ENCODE measurements at regions not wholly inside any gene's neighbourhood (a gene's known extent, or its start where the extent isn't known, plus 50 kb on each side); places are given as distances from the start of the nearest gene placed in this dataset.

DNA sequence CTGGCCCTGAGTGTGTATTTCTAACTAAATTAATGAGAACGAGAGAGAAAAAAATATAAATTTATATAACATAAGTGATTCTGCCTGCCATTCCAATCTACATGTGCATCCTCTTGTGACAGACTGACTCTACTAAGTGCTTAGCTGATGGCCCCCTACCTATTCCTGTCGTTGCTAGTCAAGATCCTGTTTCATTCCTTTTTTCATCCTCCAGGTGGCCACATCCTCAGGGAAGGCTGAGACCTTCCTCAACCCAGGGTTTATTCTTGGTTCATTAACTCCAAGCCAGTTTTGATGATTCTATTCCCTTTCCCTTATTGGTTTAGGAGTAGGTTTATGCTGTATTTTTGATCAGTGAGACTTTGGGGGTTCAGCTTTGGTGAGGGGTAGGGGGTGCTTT, 201.3 kb downstream of the C9orf152 start:
- Histone ChIP-seq H3K27me3 (ENCODE audit: control insufficient read depth, insufficient read depth, low read length) (no peaks in the 10 kb centered on the region), H3K9me3 (ENCODE audit: control insufficient read depth in 2 of 3, insufficient read depth in 1 of 3, low read length in 3 of 3) (no peaks in the 10 kb centered on the region), H3K36me3 (ENCODE audit: control insufficient read depth in 2 of 3, insufficient read depth in 3 of 3, low read length in 3 of 3) (no peaks in the 10 kb centered on the region), H3K9ac (ENCODE audit: low read length in 3 of 3) (no peak overlapping the region), H3K4me1 (ENCODE audit: control insufficient read depth in 2 of 3, insufficient read depth in 2 of 3, low read depth in 1 of 3, low read length in 3 of 3) (no peaks in the 10 kb centered on the region), H3K27ac (ENCODE audit: low read depth in 2 of 2, low read length in 2 of 2) (no peak overlapping the region), H3K4me3 (ENCODE audit: low read length in 3 of 3) (no peak overlapping the region)
- DNase-seq (no peak), FAIRE-seq (no peak)
- TF ChIP-seq, protein P1, sequence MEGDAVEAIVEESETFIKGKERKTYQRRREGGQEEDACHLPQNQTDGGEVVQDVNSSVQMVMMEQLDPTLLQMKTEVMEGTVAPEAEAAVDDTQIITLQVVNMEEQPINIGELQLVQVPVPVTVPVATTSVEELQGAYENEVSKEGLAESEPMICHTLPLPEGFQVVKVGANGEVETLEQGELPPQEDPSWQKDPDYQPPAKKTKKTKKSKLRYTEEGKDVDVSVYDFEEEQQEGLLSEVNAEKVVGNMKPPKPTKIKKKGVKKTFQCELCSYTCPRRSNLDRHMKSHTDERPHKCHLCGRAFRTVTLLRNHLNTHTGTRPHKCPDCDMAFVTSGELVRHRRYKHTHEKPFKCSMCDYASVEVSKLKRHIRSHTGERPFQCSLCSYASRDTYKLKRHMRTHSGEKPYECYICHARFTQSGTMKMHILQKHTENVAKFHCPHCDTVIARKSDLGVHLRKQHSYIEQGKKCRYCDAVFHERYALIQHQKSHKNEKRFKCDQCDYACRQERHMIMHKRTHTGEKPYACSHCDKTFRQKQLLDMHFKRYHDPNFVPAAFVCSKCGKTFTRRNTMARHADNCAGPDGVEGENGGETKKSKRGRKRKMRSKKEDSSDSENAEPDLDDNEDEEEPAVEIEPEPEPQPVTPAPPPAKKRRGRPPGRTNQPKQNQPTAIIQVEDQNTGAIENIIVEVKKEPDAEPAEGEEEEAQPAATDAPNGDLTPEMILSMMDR (IDR thresholded peaks at IDR 0.05; ENCODE audit: borderline replicate concordance, extremely low read depth, insufficient read depth), result no peak
- intact Hi-C loops (cut with DNase I), result no loop called here

- Histone ChIP-seq H3K9ac (ENCODE audit: low read length in 3 of 3) (no peak overlapping the region), H3K4me3 (ENCODE audit: low read length in 3 of 3) (no peak overlapping the region), H3K9me3 (ENCODE audit: control insufficient read depth in 2 of 3, insufficient read depth in 1 of 3, low read length in 3 of 3) (no peaks in the 10 kb centered on the region), H3K36me3 (ENCODE audit: control insufficient read depth in 2 of 3, insufficient read depth in 3 of 3, low read length in 3 of 3) (no peaks in the 10 kb centered on the region), H3K4me1 (ENCODE audit: control insufficient read depth in 2 of 3, insufficient read depth in 2 of 3, low read depth in 1 of 3, low read length in 3 of 3) (no peaks in the 10 kb centered on the region), H3K27ac (ENCODE audit: low read depth in 2 of 2, low read length in 2 of 2) (no peak overlapping the region), H3K27me3 (ENCODE audit: control insufficient read depth, insufficient read depth, low read length) (no peaks in the 10 kb centered on the region)
- intact Hi-C loops (cut with DNase I), result no loop called here
- no peak for DNase-seq
- FAIRE-seq, result no peak
- TF ChIP-seq, protein P1 (IDR thresholded peaks at IDR 0.05; ENCODE audit: borderline replicate concordance, extremely low read depth, insufficient read depth), result no peak
These were observed 200.3 kb downstream of the C9orf152 start for GRCh38 chr9:110007477-110008270.

GRCh38 chr9:110008663-110009062, 199.3 kb downstream of the C9orf152 start:
- DNase-seq, result no peak
- Histone ChIP-seq H3K4me1 (ENCODE audit: control insufficient read depth in 2 of 3, insufficient read depth in 2 of 3, low read depth in 1 of 3, low read length in 3 of 3) (no peaks in the 10 kb centered on the region), H3K27me3 (ENCODE audit: control insufficient read depth, insufficient read depth, low read length) (no peaks in the 10 kb centered on the region), H3K9me3 (ENCODE audit: control insufficient read depth in 2 of 3, insufficient read depth in 1 of 3, low read length in 3 of 3) (no peaks in the 10 kb centered on the region), H3K36me3 (ENCODE audit: control insufficient read depth in 2 of 3, insufficient read depth in 3 of 3, low read length in 3 of 3) (no peaks in the 10 kb centered on the region), H3K27ac (ENCODE audit: low read depth in 2 of 2, low read length in 2 of 2) (no peak overlapping the region), H3K9ac (ENCODE audit: low read length in 3 of 3) (no peak overlapping the region), H3K4me3 (ENCODE audit: low read length in 3 of 3) (no peak overlapping the region)
- FAIRE-seq, result no peak
- intact Hi-C loops (cut with DNase I), result no loop called here
- TF ChIP-seq, protein P1 (IDR thresholded peaks at IDR 0.05; ENCODE audit: borderline replicate concordance, extremely low read depth, insufficient read depth), result no peak

Measured in kidney (tissue), 13 donors.